Small intestine (tissue), 7 donors: ENCODE measurements at regions not wholly inside any gene's neighbourhood (a gene's known extent, or its start where the extent isn't known, plus 50 kb on each side); places are given as distances from the start of the nearest gene placed in this dataset.

Source experiments
- DNase-seq, 2 donors: peaks; one replicate each; pipeline versions ENCODE4 v3.0.0 to v3.0.0-alpha.2; 2013
- FAIRE-seq: peaks from 2 replicates; lab custom pipeline; 2012; peaks lifted over from hg19 to GRCh38; lab: Jason Lieb, UNC
- H3K27ac ChIP-seq, 3 donors: one replicate each; pipeline ENCODE4 v1.5.1; 2013; ENCODE audit warnings: low read length in 2 of 3, mild to moderate bottlenecking in 2 of 3, control low read depth in 1 of 3, inconsistent platforms in 1 of 3, low read depth in 1 of 3, moderate library complexity in 1 of 3
- H3K27me3 ChIP-seq, 3 donors: one replicate each; pipeline ENCODE4 v1.6.1; 2013; ENCODE audit warnings: low read length in 3 of 3, inconsistent platforms in 1 of 3; ENCODE audit not compliant: control insufficient read depth in 3 of 3, insufficient read depth in 3 of 3
- H3K36me3 ChIP-seq, 3 donors: one replicate each; pipeline ENCODE4 v1.6.1; 2013; ENCODE audit warnings: low read length in 3 of 3, inconsistent platforms in 1 of 3, low read depth in 1 of 3, mild to moderate bottlenecking in 1 of 3, moderate library complexity in 1 of 3; ENCODE audit not compliant: control insufficient read depth in 3 of 3, insufficient read depth in 2 of 3
- H3K4me1 ChIP-seq, 3 donors: one replicate each; pipeline ENCODE4 v1.6.1; 2013; ENCODE audit warnings: low read length in 2 of 3, inconsistent platforms in 1 of 3, low read depth in 1 of 3, mild to moderate bottlenecking in 1 of 3, moderate library complexity in 1 of 3; ENCODE audit not compliant: control insufficient read depth in 3 of 3, insufficient read depth in 2 of 3
- H3K4me3 ChIP-seq, 3 donors: one replicate each; pipeline ENCODE4 v1.5.1; 2013; ENCODE audit warnings: low read length in 3 of 3, control low read depth in 1 of 3, inconsistent platforms in 1 of 3, low read depth in 1 of 3, mild to moderate bottlenecking in 1 of 3, moderate library complexity in 1 of 3
- H3K9me3 ChIP-seq, 2 donors: one replicate each; pipeline ENCODE4 v1.6.1; 2013; ENCODE audit warnings: low read depth in 1 of 2, low read length in 1 of 2; ENCODE audit not compliant: control insufficient read depth in 2 of 2, insufficient read depth in 1 of 2
- WGBS, 3 donors: extraction: QIAGEN DNeasy Blood & Tissue Kit; methylation state at CpG; one replicate each; pipeline ENCODE4 v1.1.7; 2013; 5-methylcytosine and 5-hydroxymethylcytosine counted together
- donor health status: healthy with polysubstance abuse.
- donor health status: control.
- donor health status: control.
- donor health status: Bipolar disorder and iron deficiency.
- donor health status: healthy.

DNA sequence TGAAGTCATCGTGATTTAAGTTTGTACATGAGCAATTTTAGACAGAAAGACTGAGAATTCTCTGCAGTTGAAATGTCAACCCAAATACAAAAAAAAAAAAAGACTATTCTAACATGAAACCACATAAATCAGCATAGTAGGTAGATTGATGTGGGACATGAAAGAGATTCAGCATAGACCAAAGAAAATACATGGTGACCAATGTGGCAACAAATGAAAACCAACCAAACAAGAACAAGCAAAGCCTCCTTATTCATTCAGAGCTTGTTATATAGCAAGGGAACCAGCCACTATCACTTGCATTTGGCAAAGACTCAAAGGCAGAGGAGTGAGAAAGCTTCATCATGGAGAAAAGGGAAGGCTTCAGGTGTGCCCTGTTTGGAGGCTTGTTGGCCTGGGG is 144.4 kb upstream of the TMPO start:
- no peak for DNase-seq
- 81 to 84% (median 82%) methylated on average over 1 of the region's 1 CpG for WGBS, 3 donors
- Histone ChIP-seq H3K27ac (no peak overlapping the region), H3K4me3 (no peak overlapping the region), H3K27me3 (peaks cover 0 to 4% (median 0%) of the 10 kb centered on the region in 3 donors), H3K36me3 (no peaks in the 10 kb centered on the region), H3K4me1 (no peaks in the 10 kb centered on the region), H3K9me3 (no peaks in the 10 kb centered on the region)
- no peak for FAIRE-seq

DNA sequence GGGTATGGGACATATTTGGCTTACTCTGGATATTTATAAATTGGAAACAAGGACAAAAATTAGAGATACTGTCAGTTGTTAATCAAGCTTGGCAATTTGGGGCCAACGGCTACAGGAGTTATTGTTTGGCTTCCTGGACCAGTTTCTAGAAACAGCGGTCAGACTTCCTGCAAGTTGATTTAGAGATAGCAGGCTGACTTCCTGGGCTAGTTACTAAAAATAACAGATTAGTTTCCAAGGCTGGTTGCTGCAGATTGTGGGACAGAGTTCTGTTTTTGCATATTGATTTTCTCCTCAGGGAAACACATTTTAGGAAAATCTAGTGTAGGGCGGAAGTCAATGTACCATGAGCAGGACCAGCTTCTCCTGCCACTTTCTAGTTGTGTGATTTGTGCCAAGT is 144.0 kb upstream of the TMPO start:
- H3K4me1 ChIP-seq, result no peaks in the 10 kb centered on the region
- H3K9me3 ChIP-seq, result no peaks in the 10 kb centered on the region
- WGBS, 3 donors, result 43 to 64% (median 56%) methylated on average over 3 of the region's 3 CpGs
- H3K27me3 ChIP-seq, result peaks cover 0 to 4% (median 0%) of the 10 kb centered on the region in 3 donors
- no peak overlapping the region for H3K4me3 ChIP-seq
- H3K36me3 ChIP-seq, result no peaks in the 10 kb centered on the region
- H3K27ac ChIP-seq, result no peak overlapping the region
- no peak for DNase-seq
- FAIRE-seq, result no peak

DNA sequence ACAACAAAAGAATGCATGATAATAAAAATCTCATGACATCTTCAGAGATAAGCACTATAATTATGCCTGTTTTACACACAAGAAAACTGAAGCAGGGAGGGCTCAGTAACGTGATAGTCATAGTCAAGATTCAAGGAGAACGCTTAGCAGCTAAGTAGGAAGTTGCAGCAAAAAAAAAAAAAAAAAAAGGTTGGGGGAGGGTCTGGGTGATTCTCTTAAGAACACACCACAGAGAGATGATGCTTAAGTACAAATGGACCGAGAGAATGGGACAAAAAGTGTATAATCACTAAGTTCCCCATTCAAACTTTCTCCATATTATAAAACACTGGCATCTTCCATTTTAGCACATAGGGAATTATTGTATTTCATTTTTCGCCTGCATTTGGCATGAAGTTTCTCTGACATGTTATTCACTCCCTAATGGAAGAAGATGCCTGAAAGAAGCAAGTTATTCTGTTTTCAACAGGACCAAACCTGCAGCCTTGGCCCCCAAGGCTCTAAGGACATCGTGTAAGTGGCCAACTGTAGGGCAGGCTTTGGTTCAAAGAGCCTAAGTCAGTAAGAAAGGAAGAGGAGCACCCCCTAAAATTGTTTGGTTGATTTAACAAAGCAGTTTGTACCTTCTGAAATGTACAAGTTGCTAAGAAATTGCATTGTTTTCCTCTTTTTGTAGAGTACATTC is 142.9 kb upstream of the TMPO start:
- WGBS, 3 donors, result 58 to 64% (median 61%) methylated on average over 5 of the region's 5 CpGs
- peaks cover 0 to 4% (median 0%) of the 10 kb centered on the region in 3 donors for H3K27me3 ChIP-seq
- no peaks in the 10 kb centered on the region for H3K36me3 ChIP-seq
- DNase-seq (no peak), FAIRE-seq (no peak)
- no peaks in the 10 kb centered on the region for H3K9me3 ChIP-seq
- no peaks in the 10 kb centered on the region for H3K4me1 ChIP-seq
- no peak overlapping the region for H3K27ac ChIP-seq
- no peak overlapping the region for H3K4me3 ChIP-seq

DNA sequence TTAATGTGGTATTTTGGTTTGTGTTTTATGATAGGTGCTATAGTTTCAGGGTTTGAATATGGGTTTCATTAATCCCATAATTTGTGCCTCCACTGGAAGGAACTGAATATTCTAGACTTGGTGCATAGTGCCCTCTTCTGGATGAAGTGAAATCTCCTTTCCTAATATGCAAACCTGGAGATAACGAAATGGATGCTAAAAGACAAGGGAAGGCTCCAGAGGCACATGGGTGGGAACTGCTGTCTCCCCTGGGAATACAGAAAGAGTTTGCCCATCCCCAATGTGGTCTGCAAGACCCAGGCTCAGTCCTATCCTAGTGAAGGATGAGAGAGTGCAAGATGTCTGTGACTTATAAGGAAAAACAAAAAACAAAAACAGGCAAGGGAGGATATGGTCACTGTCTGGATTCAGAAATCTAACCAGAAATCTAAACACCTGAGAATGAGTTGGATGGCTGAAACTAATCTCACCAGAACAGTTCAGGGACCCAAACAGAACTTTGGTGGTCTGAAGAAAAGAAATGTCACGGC is 142.3 kb upstream of the TMPO start:
- FAIRE-seq, result no peak
- no peak overlapping the region for H3K4me3 ChIP-seq
- WGBS, 3 donors, result 46 to 52% (median 50%) methylated on average over 2 of the region's 2 CpGs
- no peaks in the 10 kb centered on the region for H3K36me3 ChIP-seq
- no peaks in the 10 kb centered on the region for H3K9me3 ChIP-seq
- no peak overlapping the region for H3K27ac ChIP-seq
- peaks cover 0 to 4% (median 0%) of the 10 kb centered on the region in 3 donors for H3K27me3 ChIP-seq
- DNase-seq, result peak; percentile 57 to 60
- no peaks in the 10 kb centered on the region for H3K4me1 ChIP-seq

DNA sequence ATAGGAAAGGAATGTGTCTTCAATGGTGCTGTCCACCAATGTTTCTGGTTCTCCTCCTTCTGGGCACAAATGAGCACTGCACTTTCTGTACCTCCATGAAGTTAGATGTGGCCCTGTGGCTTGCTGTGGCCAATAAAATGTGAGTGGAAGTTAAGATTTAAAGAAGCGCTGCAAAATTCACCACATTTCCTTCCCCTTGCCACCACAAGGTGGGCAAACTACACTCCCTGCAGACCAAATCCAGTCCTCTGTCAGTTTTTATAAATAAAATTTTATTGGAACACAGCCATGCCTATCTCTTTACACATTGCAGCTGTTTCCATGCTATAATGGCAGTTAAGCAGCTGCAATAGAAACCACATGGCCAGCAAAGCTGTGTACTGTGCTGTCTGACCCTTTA is 141.4 kb upstream of the TMPO start:
- H3K4me3 ChIP-seq, result no peak overlapping the region
- peak in 1 of 2 donors; percentile 19 for DNase-seq
- H3K36me3 ChIP-seq, result no peaks in the 10 kb centered on the region
- H3K27ac ChIP-seq, result no peak overlapping the region
- 65 to 78% (median 70%) methylated on average over 1 of the region's 1 CpG for WGBS, 3 donors
- no peaks in the 10 kb centered on the region for H3K4me1 ChIP-seq
- FAIRE-seq, result no peak
- peaks cover 0 to 6% (median 0%) of the 10 kb centered on the region in 3 donors for H3K27me3 ChIP-seq
- no peaks in the 10 kb centered on the region for H3K9me3 ChIP-seq

DNA sequence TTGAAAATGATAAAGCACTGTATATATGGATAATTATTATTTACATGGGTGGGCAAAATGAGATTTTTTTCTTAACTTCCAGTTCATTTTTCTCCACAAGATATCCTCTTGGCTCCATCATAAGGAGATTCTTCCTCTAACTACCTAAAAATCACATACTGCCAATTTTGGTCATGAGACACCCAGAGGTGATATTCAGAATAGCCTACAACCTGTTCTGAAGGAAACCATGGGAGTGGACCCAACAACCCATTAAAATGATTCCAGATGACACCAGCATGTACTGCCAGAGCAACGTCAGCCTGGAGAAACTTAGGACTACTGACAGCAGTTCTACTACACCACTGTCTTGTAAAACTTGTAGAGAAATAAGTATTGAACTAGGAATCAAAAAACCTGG is 136.3 kb upstream of the TMPO start:
- Histone ChIP-seq H3K27ac (no peak overlapping the region), H3K36me3 (no peaks in the 10 kb centered on the region), H3K4me3 (no peak overlapping the region), H3K27me3 (peaks cover 0 to 4% (median 0%) of the 10 kb centered on the region in 3 donors), H3K9me3 (no peaks in the 10 kb centered on the region), H3K4me1 (no peaks in the 10 kb centered on the region)
- 58 to 70% (median 66%) methylated on average over 1 of the region's 1 CpG for WGBS, 3 donors
- DNase-seq (no peak), FAIRE-seq (no peak)

DNA sequence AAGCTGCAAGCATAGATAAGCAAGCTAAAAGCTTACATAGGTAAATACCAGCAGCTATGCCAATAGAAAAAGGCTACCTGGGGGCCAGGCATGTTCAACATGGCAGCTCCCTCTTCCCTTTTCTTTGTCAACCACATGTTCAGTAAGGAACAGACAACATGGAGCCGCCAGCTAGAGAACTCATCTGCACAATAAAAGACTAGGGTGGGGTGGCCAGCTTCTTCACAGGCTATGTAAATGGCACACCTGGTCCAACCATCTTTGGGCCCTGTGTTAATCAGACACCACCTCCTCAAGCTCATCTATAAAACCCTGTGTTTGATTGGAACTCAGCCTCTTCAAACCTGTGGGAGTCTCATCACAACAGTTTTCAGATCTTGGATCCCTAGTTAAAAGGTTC is 129.7 kb upstream of the TMPO start:
- Histone ChIP-seq H3K4me1 (no peaks in the 10 kb centered on the region), H3K4me3 (no peak overlapping the region), H3K9me3 (no peaks in the 10 kb centered on the region), H3K27ac (no peak overlapping the region), H3K27me3 (peaks cover 0 to 4% (median 0%) of the 10 kb centered on the region in 3 donors), H3K36me3 (no peaks in the 10 kb centered on the region)
- no peak for DNase-seq
- no peak for FAIRE-seq
- 85 to 91% (median 90%) methylated on average over 1 of the region's 1 CpG for WGBS, 3 donors

DNA sequence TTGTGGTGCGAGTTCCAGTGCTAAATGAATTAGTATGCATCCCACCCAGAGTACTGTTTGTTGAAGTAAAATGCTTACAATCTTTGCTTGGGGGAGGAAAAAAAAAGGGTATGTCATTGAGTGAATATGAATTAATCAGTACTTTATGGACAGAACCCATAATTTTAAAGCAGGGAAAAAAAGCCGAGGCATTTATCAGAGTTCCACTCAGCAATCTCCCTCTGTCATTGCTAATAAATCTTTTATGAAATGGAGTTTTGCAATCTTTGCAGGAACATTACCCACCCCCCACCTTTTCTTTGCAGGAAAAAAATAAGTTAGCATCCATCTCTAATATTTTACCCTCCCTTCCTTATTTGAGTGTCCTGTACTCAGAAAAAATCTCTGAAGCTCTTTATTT is 127.9 kb upstream of the TMPO start:
- H3K36me3 ChIP-seq, result no peaks in the 10 kb centered on the region
- FAIRE-seq, result no peak
- WGBS, 3 donors, result 60 to 76% (median 61%) methylated on average over 2 of the region's 2 CpGs

More for the DNA sequence above, 127.9 kb upstream of the TMPO start:
- H3K27me3 ChIP-seq, result peaks cover 0 to 4% (median 0%) of the 10 kb centered on the region in 3 donors
- H3K27ac ChIP-seq, result no peak overlapping the region
- no peak for DNase-seq
- no peak overlapping the region for H3K4me3 ChIP-seq
- H3K9me3 ChIP-seq, result no peaks in the 10 kb centered on the region
- no peaks in the 10 kb centered on the region for H3K4me1 ChIP-seq
